PFSK-1 (cell line): ENCODE measurements at regions not wholly inside any gene's neighbourhood (a gene's known extent, or its start where the extent isn't known, plus 50 kb on each side); places are given as distances from the start of the nearest gene placed in this dataset.

ENCODE experiments used
- POLR2AphosphoS5 ChIP-seq: IDR thresholded peaks from 2 replicates; pipeline ENCODE4 v1.6.1; 2012; ENCODE audit warnings: low read depth, mild to moderate bottlenecking, control low read depth, low read length, moderate library complexity
- REST ChIP-seq, 2 experiments: IDR thresholded peaks; 2 replicates each; pipeline versions ENCODE4 v1.6.1 to v1.8.0; 2011 to 2012; ENCODE audit warnings: low read depth in 2 of 2, low read length in 2 of 2, control low read depth in 1 of 2, inconsistent platforms in 1 of 2, mild to moderate bottlenecking in 1 of 2, moderate library complexity in 1 of 2; ENCODE audit not compliant: insufficient read depth in 1 of 2

- TF ChIP-seq REST (IDR thresholded peaks at IDR 0.05; ENCODE audit: insufficient read depth in 1 of 2, low read depth in 2 of 2, low read length in 2 of 2) = no peak
- TF ChIP-seq POLR2AphosphoS5 = no peak
Observed at GRCh38 chr4:38532908-38533499, 131.0 kb upstream of the KLF3 start.
